Tibial nerve (tissue), 4 donors: ENCODE measurements at regions not wholly inside any gene's neighbourhood (a gene's known extent, or its start where the extent isn't known, plus 50 kb on each side); places are given as distances from the start of the nearest gene placed in this dataset.
A peak's percentile ranks its signal among the peaks of the same experiment; 100 is the strongest.

ENCODE experiments used
- DNase-seq, 2 donors: peaks; one replicate each; pipeline ENCODE4 v3.0.0-alpha.2; 2019; ENCODE audit warnings: low spot score in 2 of 2
- H3K27ac ChIP-seq, 4 donors: fragments of 200-600 bp; sonication (generic) in 3 of 4; one replicate each; pipeline ENCODE4 v1.5.1; 2017 to 2019; ENCODE audit warnings: mild to moderate bottlenecking in 1 of 4
- H3K27me3 ChIP-seq, 2 donors: fragments of 200-600 bp; sonication (generic) in 1 of 2; one replicate each; pipeline versions ENCODE4 v1.5.1 to v1.6.0; 2017 to 2019
- H3K36me3 ChIP-seq, 3 donors: fragments of 200-600 bp; sonication (generic); one replicate each; pipeline ENCODE4 v1.5.1; 2018 to 2019
- H3K4me1 ChIP-seq, 4 donors: fragments of 200-600 bp; sonication (generic) in 3 of 4; one replicate each; pipeline ENCODE4 v1.5.1; 2017 to 2019
- H3K4me3 ChIP-seq, 4 donors: fragments of 200-600 bp; sonication (generic) in 3 of 4; one replicate each; pipeline ENCODE4 v1.5.1; 2017 to 2019; ENCODE audit warnings: mild to moderate bottlenecking in 1 of 4, moderate library complexity in 1 of 4
- H3K9me3 ChIP-seq, 4 donors: fragments of 200-600 bp; sonication (generic) in 3 of 4; one replicate each; pipeline ENCODE4 v1.5.1; 2017 to 2019
- CTCF ChIP-seq, 5 experiments: fragments of 200-600 bp in 3 of 5; fragments of 450-650 bp in 2 of 5; sonication (generic) in 3 of 5; IDR thresholded peaks; one replicate each; pipeline ENCODE4 v1.5.1; 2016 to 2019; ENCODE audit warnings: antibody characterized with exemption in 5 of 5, mild to moderate bottlenecking in 3 of 5, moderate library complexity in 2 of 5
- EP300 ChIP-seq, 2 donors: sonication (generic); formaldehyde crosslinking; IDR thresholded peaks; one replicate each; pipeline ENCODE4 v1.6.1; 2017; ENCODE audit warnings: antibody characterized with exemption in 2 of 2, mild to moderate bottlenecking in 1 of 2
- POLR2A ChIP-seq, 2 donors: fragments of 450-650 bp; IDR thresholded peaks; one replicate each; pipeline ENCODE4 v1.6.1; 2017; ENCODE audit warnings: antibody characterized with exemption in 2 of 2, mild to moderate bottlenecking in 2 of 2, moderate library complexity in 2 of 2
- WGBS, 2 donors: methylation state at CpG; one replicate each; pipeline ENCODE4 v1.1.5; 2018; 5-methylcytosine and 5-hydroxymethylcytosine counted together

- TF ChIP-seq EP300 (IDR thresholded peaks at IDR 0.05) = no peak
- no peak for TF ChIP-seq POLR2A (IDR thresholded peaks at IDR 0.05)
- TF ChIP-seq CTCF (IDR thresholded peaks at IDR 0.05) = no peak
- Histone ChIP-seq H3K27me3 (no peaks in the 10 kb centered on the region), H3K4me3 (no peak overlapping the region), H3K36me3 (no peaks in the 10 kb centered on the region), H3K4me1 (peaks cover 0 to 11% (median 3%) of the 10 kb centered on the region in 4 donors), H3K27ac (no peak overlapping the region), H3K9me3 (peaks cover 0 to 6% (median 3%) of the 10 kb centered on the region in 4 donors)
- no peak for DNase-seq
- WGBS, 2 donors = 22 to 39% methylated on average over 1 of the region's 1 CpG
Measured at GRCh38 chr5:73355108-73355507, 93.5 kb downstream of the FOXD1 start.

- no peak for DNase-seq
- Histone ChIP-seq H3K27ac (peak overlapping the region in 1 of 4 donors; percentile 52), H3K4me3 (no peak overlapping the region), H3K4me1 (peaks cover 0 to 11% (median 3%) of the 10 kb centered on the region in 4 donors), H3K9me3 (peaks cover 0 to 11% (median 3%) of the 10 kb centered on the region in 4 donors), H3K27me3 (no peaks in the 10 kb centered on the region), H3K36me3 (no peaks in the 10 kb centered on the region)
- TF ChIP-seq CTCF (IDR thresholded peaks at IDR 0.05) (no peak), POLR2A (IDR thresholded peaks at IDR 0.05) (no peak), EP300 (IDR thresholded peaks at IDR 0.05) (no peak)
- WGBS, 2 donors = 78 to 87% methylated on average over 2 of the region's 2 CpGs
Measured at GRCh38 chr5:73354406-73354805, 94.2 kb downstream of the FOXD1 start.

GRCh38 chr5:73352649-73353230 is 95.8 kb downstream of the FOXD1 start:
- H3K27me3 ChIP-seq = no peaks in the 10 kb centered on the region
- H3K27ac ChIP-seq = peak overlapping the region in 2 of 4 donors; percentile 52 to 64
- H3K4me3 ChIP-seq = no peak overlapping the region
- no peaks in the 10 kb centered on the region for H3K36me3 ChIP-seq
- H3K4me1 ChIP-seq = peaks cover 0 to 11% (median 3%) of the 10 kb centered on the region in 4 donors
- H3K9me3 ChIP-seq = peaks cover 0 to 15% (median 4%) of the 10 kb centered on the region in 4 donors
- peak; percentile 31 to 60 for TF ChIP-seq EP300 (IDR thresholded peaks at IDR 0.05)
- no peak for TF ChIP-seq POLR2A (IDR thresholded peaks at IDR 0.05)
- TF ChIP-seq CTCF (IDR thresholded peaks at IDR 0.05) = no peak
- no peak for DNase-seq

- no peak for DNase-seq
- Histone ChIP-seq H3K36me3 (no peaks in the 10 kb centered on the region), H3K9me3 (peaks cover 0 to 20% (median 7%) of the 10 kb centered on the region in 4 donors), H3K27ac (peak overlapping the region in 2 of 4 donors; percentile 62 to 64), H3K4me1 (peaks cover 0 to 11% (median 3%) of the 10 kb centered on the region in 4 donors), H3K4me3 (no peak overlapping the region), H3K27me3 (no peaks in the 10 kb centered on the region)
- TF ChIP-seq CTCF (IDR thresholded peaks at IDR 0.05) (no peak), EP300 (IDR thresholded peaks at IDR 0.05) (no peak), POLR2A (IDR thresholded peaks at IDR 0.05) (no peak)
- 61 to 71% methylated on average over 1 of the region's 1 CpG for WGBS, 2 donors
Measured at GRCh38 chr5:73352243-73352642, 96.3 kb downstream of the FOXD1 start.

GRCh38 chr5:73351593-73351992 is 97.0 kb downstream of the FOXD1 start:
- DNase-seq = no peak
- TF ChIP-seq POLR2A (IDR thresholded peaks at IDR 0.05) (no peak), EP300 (IDR thresholded peaks at IDR 0.05) (no peak), CTCF (IDR thresholded peaks at IDR 0.05) (no peak)
- 53 to 54% methylated on average over 3 of the region's 3 CpGs for WGBS, 2 donors
- Histone ChIP-seq H3K4me3 (no peak overlapping the region), H3K27me3 (no peaks in the 10 kb centered on the region), H3K36me3 (no peaks in the 10 kb centered on the region), H3K9me3 (peaks cover 0 to 26% (median 12%) of the 10 kb centered on the region in 4 donors), H3K4me1 (peaks cover 0 to 11% (median 3%) of the 10 kb centered on the region in 4 donors), H3K27ac (peak overlapping the region in 1 of 4 donors; percentile 64)
